ENCODE measurements at regions not wholly inside any gene's neighbourhood (a gene's known extent, or its start where the extent isn't known, plus 50 kb on each side); places are given as distances from the start of the nearest gene placed in this dataset.

- DNase-seq (ENCODE audit: low read depth, low spot score): no peak
- H3K36me3 ChIP-seq (ENCODE audit: insufficient read depth, insufficient read length, low read length): no peaks in the 10 kb centered on the region
- no peaks in the 10 kb centered on the region for H3K27me3 ChIP-seq (ENCODE audit: insufficient read depth, insufficient read length)
- no peak overlapping the region for H3K9ac ChIP-seq (ENCODE audit: insufficient read length, low read depth)
- no peaks in the 10 kb centered on the region for H3K4me1 ChIP-seq (ENCODE audit: insufficient read depth, insufficient read length)
- TF ChIP-seq YY1 (IDR thresholded peaks at IDR 0.05; ENCODE audit: insufficient read depth, insufficient read length): no peak
- no peak for TF ChIP-seq ZNF274 (IDR thresholded peaks at IDR 0.05; ENCODE audit: low read depth, low read length)
- TF ChIP-seq SUZ12 (IDR thresholded peaks at IDR 0.05; ENCODE audit: extremely low read depth, insufficient read depth, insufficient read length): no peak
- H3K4me3 ChIP-seq (ENCODE audit: insufficient read length, low read depth): no peak overlapping the region
- H3K9me3 ChIP-seq (ENCODE audit: insufficient read depth, low read length): peaks cover 4% of the 10 kb centered on the region; the same call in 1 of the 2 replicates
Observed at GRCh38 chr18:11304928-11305327, 155.6 kb upstream of the PIEZO2 start.

- TF ChIP-seq YY1 (IDR thresholded peaks at IDR 0.05; ENCODE audit: insufficient read depth, insufficient read length): no peak
- no peak for TF ChIP-seq SUZ12 (IDR thresholded peaks at IDR 0.05; ENCODE audit: extremely low read depth, insufficient read depth, insufficient read length)
- no peak for TF ChIP-seq ZNF274 (IDR thresholded peaks at IDR 0.05; ENCODE audit: low read depth, low read length)
- no peak overlapping the region for H3K4me3 ChIP-seq (ENCODE audit: insufficient read length, low read depth)
Observed at GRCh38 chr18:11296946-11297345, 147.6 kb upstream of the PIEZO2 start.

GRCh38 chr18:11293794-11294193 is 144.4 kb upstream of the PIEZO2 start:
- TF ChIP-seq ZNF274 (IDR thresholded peaks at IDR 0.05; ENCODE audit: low read depth, low read length) (no peak), SUZ12 (IDR thresholded peaks at IDR 0.05; ENCODE audit: extremely low read depth, insufficient read depth, insufficient read length) (no peak), YY1 (IDR thresholded peaks at IDR 0.05; ENCODE audit: insufficient read depth, insufficient read length) (no peak)
- Histone ChIP-seq H3K36me3 (ENCODE audit: insufficient read depth, insufficient read length, low read length) (no peaks in the 10 kb centered on the region), H3K4me3 (ENCODE audit: insufficient read length, low read depth) (no peak overlapping the region), H3K4me1 (ENCODE audit: insufficient read depth, insufficient read length) (no peaks in the 10 kb centered on the region), H3K9me3 (ENCODE audit: insufficient read depth, low read length) (no peaks in the 10 kb centered on the region), H3K27me3 (ENCODE audit: insufficient read depth, insufficient read length) (no peaks in the 10 kb centered on the region), H3K9ac (ENCODE audit: insufficient read length, low read depth) (no peak overlapping the region)
- DNase-seq (ENCODE audit: low read depth, low spot score): no peak

More at GRCh38 chr18:11296946-11297345, 147.6 kb upstream of the PIEZO2 start:
- Histone ChIP-seq H3K4me1 (ENCODE audit: insufficient read depth, insufficient read length) (no peaks in the 10 kb centered on the region), H3K9me3 (ENCODE audit: insufficient read depth, low read length) (peaks cover 4% of the 10 kb centered on the region; the same call in 1 of the 2 replicates), H3K9ac (ENCODE audit: insufficient read length, low read depth) (no peak overlapping the region), H3K36me3 (ENCODE audit: insufficient read depth, insufficient read length, low read length) (no peaks in the 10 kb centered on the region), H3K27me3 (ENCODE audit: insufficient read depth, insufficient read length) (no peaks in the 10 kb centered on the region)
- no peak for DNase-seq (ENCODE audit: low read depth, low spot score)

GRCh38 chr18:11290786-11291185 is 141.4 kb upstream of the PIEZO2 start:
- no peak overlapping the region for H3K9ac ChIP-seq (ENCODE audit: insufficient read length, low read depth)
- no peaks in the 10 kb centered on the region for H3K36me3 ChIP-seq (ENCODE audit: insufficient read depth, insufficient read length, low read length)
- H3K9me3 ChIP-seq (ENCODE audit: insufficient read depth, low read length): no peaks in the 10 kb centered on the region
- H3K4me3 ChIP-seq (ENCODE audit: insufficient read length, low read depth): no peak overlapping the region
- TF ChIP-seq ZNF274 (IDR thresholded peaks at IDR 0.05; ENCODE audit: low read depth, low read length) (no peak), SUZ12 (IDR thresholded peaks at IDR 0.05; ENCODE audit: extremely low read depth, insufficient read depth, insufficient read length) (no peak), YY1 (IDR thresholded peaks at IDR 0.05; ENCODE audit: insufficient read depth, insufficient read length) (no peak)
- H3K4me1 ChIP-seq (ENCODE audit: insufficient read depth, insufficient read length): no peaks in the 10 kb centered on the region
- H3K27me3 ChIP-seq (ENCODE audit: insufficient read depth, insufficient read length): no peaks in the 10 kb centered on the region
- DNase-seq (ENCODE audit: low read depth, low spot score): no peak

- Histone ChIP-seq H3K9ac (ENCODE audit: insufficient read length, low read depth) (no peak overlapping the region), H3K4me3 (ENCODE audit: insufficient read length, low read depth) (no peak overlapping the region), H3K9me3 (ENCODE audit: insufficient read depth, low read length) (no peaks in the 10 kb centered on the region), H3K4me1 (ENCODE audit: insufficient read depth, insufficient read length) (no peaks in the 10 kb centered on the region), H3K27me3 (ENCODE audit: insufficient read depth, insufficient read length) (no peaks in the 10 kb centered on the region), H3K36me3 (ENCODE audit: insufficient read depth, insufficient read length, low read length) (no peaks in the 10 kb centered on the region)
- no peak for DNase-seq (ENCODE audit: low read depth, low spot score)
- TF ChIP-seq ZNF274 (IDR thresholded peaks at IDR 0.05; ENCODE audit: low read depth, low read length) (no peak), YY1 (IDR thresholded peaks at IDR 0.05; ENCODE audit: insufficient read depth, insufficient read length) (no peak), SUZ12 (IDR thresholded peaks at IDR 0.05; ENCODE audit: extremely low read depth, insufficient read depth, insufficient read length) (no peak)
Observed at GRCh38 chr18:11289248-11289647, 139.9 kb upstream of the PIEZO2 start.

GRCh38 chr18:11288401-11288800 is 139.0 kb upstream of the PIEZO2 start:
- Histone ChIP-seq H3K9me3 (ENCODE audit: insufficient read depth, low read length) (no peaks in the 10 kb centered on the region), H3K9ac (ENCODE audit: insufficient read length, low read depth) (no peak overlapping the region), H3K36me3 (ENCODE audit: insufficient read depth, insufficient read length, low read length) (no peaks in the 10 kb centered on the region), H3K27me3 (ENCODE audit: insufficient read depth, insufficient read length) (no peaks in the 10 kb centered on the region), H3K4me1 (ENCODE audit: insufficient read depth, insufficient read length) (no peaks in the 10 kb centered on the region), H3K4me3 (ENCODE audit: insufficient read length, low read depth) (no peak overlapping the region)
- TF ChIP-seq ZNF274 (IDR thresholded peaks at IDR 0.05; ENCODE audit: low read depth, low read length) (no peak), YY1 (IDR thresholded peaks at IDR 0.05; ENCODE audit: insufficient read depth, insufficient read length) (no peak), SUZ12 (IDR thresholded peaks at IDR 0.05; ENCODE audit: extremely low read depth, insufficient read depth, insufficient read length) (no peak)
- DNase-seq (ENCODE audit: low read depth, low spot score): no peak

GRCh38 chr18:11286431-11286830 is 137.1 kb upstream of the PIEZO2 start:
- Histone ChIP-seq H3K9me3 (ENCODE audit: insufficient read depth, low read length) (no peaks in the 10 kb centered on the region), H3K4me1 (ENCODE audit: insufficient read depth, insufficient read length) (no peaks in the 10 kb centered on the region), H3K9ac (ENCODE audit: insufficient read length, low read depth) (no peak overlapping the region), H3K27me3 (ENCODE audit: insufficient read depth, insufficient read length) (no peaks in the 10 kb centered on the region), H3K4me3 (ENCODE audit: insufficient read length, low read depth) (no peak overlapping the region), H3K36me3 (ENCODE audit: insufficient read depth, insufficient read length, low read length) (no peaks in the 10 kb centered on the region)
- no peak for TF ChIP-seq SUZ12 (IDR thresholded peaks at IDR 0.05; ENCODE audit: extremely low read depth, insufficient read depth, insufficient read length)
- TF ChIP-seq YY1 (IDR thresholded peaks at IDR 0.05; ENCODE audit: insufficient read depth, insufficient read length): no peak
- no peak for TF ChIP-seq ZNF274 (IDR thresholded peaks at IDR 0.05; ENCODE audit: low read depth, low read length)
- no peak for DNase-seq (ENCODE audit: low read depth, low spot score)
